SK-N-SH (cell line): ENCODE measurements at regions not wholly inside any gene's neighbourhood (a gene's known extent, or its start where the extent isn't known, plus 50 kb on each side); places are given as distances from the start of the nearest gene placed in this dataset.

Source experiments
- NFIC ChIP-seq: IDR thresholded peaks from 2 replicates; pipeline ENCODE4 v1.4.0; 2012; ENCODE audit warnings: borderline replicate concordance
- RAD21 ChIP-seq: IDR thresholded peaks from 2 replicates; pipeline ENCODE4 v1.6.1; 2012; ENCODE audit warnings: mild to moderate bottlenecking, low read length
- TAF1 ChIP-seq: IDR thresholded peaks from 2 replicates; pipeline ENCODE4 v1.6.1; 2012; ENCODE audit warnings: low read depth, mild to moderate bottlenecking, low read length, moderate library complexity, borderline replicate concordance
- TF ChIP-seq, protein P1 (sequence below): fragments of 200-600 bp; sonication (generic); IDR thresholded peaks from 2 replicates; pipeline ENCODE4 v1.6.1; 2017; ENCODE audit warnings: antibody characterized with exemption, mild to moderate bottlenecking, moderate library complexity

GRCh38 chr5:74085186-74085585 lies 459.2 kb downstream of the ARHGEF28 start:
- TF ChIP-seq RAD21 (no peak), NFIC (0 out of 2 replicates have a peak, but pooled peaks have one; percentile 23), TAF1 (no peak)
- TF ChIP-seq, protein P1, sequence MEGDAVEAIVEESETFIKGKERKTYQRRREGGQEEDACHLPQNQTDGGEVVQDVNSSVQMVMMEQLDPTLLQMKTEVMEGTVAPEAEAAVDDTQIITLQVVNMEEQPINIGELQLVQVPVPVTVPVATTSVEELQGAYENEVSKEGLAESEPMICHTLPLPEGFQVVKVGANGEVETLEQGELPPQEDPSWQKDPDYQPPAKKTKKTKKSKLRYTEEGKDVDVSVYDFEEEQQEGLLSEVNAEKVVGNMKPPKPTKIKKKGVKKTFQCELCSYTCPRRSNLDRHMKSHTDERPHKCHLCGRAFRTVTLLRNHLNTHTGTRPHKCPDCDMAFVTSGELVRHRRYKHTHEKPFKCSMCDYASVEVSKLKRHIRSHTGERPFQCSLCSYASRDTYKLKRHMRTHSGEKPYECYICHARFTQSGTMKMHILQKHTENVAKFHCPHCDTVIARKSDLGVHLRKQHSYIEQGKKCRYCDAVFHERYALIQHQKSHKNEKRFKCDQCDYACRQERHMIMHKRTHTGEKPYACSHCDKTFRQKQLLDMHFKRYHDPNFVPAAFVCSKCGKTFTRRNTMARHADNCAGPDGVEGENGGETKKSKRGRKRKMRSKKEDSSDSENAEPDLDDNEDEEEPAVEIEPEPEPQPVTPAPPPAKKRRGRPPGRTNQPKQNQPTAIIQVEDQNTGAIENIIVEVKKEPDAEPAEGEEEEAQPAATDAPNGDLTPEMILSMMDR: no peak
